ENCODE measurements at regions not wholly inside any gene's neighbourhood (a gene's known extent, or its start where the extent isn't known, plus 50 kb on each side); places are given as distances from the start of the nearest gene placed in this dataset.

- DNase-seq = no peak
- peaks cover 3% of the 10 kb centered on the region for H3K9me3 Mint-ChIP-seq
- no peak for ATAC-seq (ENCODE audit: low read depth)
- intact Hi-C loops (cut with micrococcal nuclease) = no loop called here
- no peak overlapping the region for H3K4me3 Mint-ChIP-seq
- no peaks in the 10 kb centered on the region for H3K4me1 Mint-ChIP-seq
- TF ChIP-seq CTCF (IDR thresholded peaks at IDR 0.05) = no peak
- POLR2A ChIA-PET = no interaction called here
- H3K27me3 Mint-ChIP-seq = no peaks in the 10 kb centered on the region
- CTCF ChIA-PET = no interaction called here
- no peak overlapping the region for H3K27ac Mint-ChIP-seq
- no peaks in the 10 kb centered on the region for H3K36me3 Mint-ChIP-seq (ENCODE audit: low read depth)
Observed at GRCh38 chr5:117302473-117302872, 727.9 kb upstream of the SEMA6A start.

- no peaks in the 10 kb centered on the region for H3K9me3 Mint-ChIP-seq
- no peak for TF ChIP-seq CTCF (IDR thresholded peaks at IDR 0.05)
- no peak for ATAC-seq (ENCODE audit: low read depth)
- no peaks in the 10 kb centered on the region for H3K4me1 Mint-ChIP-seq
- DNase-seq = no peak
- H3K27ac Mint-ChIP-seq = no peak overlapping the region
- intact Hi-C loops (cut with micrococcal nuclease) = no loop called here
- no peak overlapping the region for H3K4me3 Mint-ChIP-seq
- ChIA-PET CTCF (no interaction called here), POLR2A (no interaction called here)
- H3K36me3 Mint-ChIP-seq (ENCODE audit: low read depth) = no peaks in the 10 kb centered on the region
- H3K27me3 Mint-ChIP-seq = no peaks in the 10 kb centered on the region
Observed at GRCh38 chr5:117299936-117300328, 725.3 kb upstream of the SEMA6A start.

GRCh38 chr5:117299224-117299935 lies 724.8 kb upstream of the SEMA6A start:
- no peaks in the 10 kb centered on the region for H3K36me3 Mint-ChIP-seq (ENCODE audit: low read depth)
- H3K27me3 Mint-ChIP-seq = no peaks in the 10 kb centered on the region
- H3K4me3 Mint-ChIP-seq = no peak overlapping the region
- no peak for DNase-seq
- intact Hi-C loops (cut with micrococcal nuclease) = no loop called here
- CTCF ChIA-PET = no interaction called here
- H3K9me3 Mint-ChIP-seq = peaks cover 2% of the 10 kb centered on the region
- POLR2A ChIA-PET = no interaction called here
- no peak for TF ChIP-seq CTCF (IDR thresholded peaks at IDR 0.05)
- ATAC-seq (ENCODE audit: low read depth) = no peak
- H3K27ac Mint-ChIP-seq = no peak overlapping the region
- H3K4me1 Mint-ChIP-seq = no peaks in the 10 kb centered on the region

GRCh38 chr5:117296872-117297271 lies 722.2 kb upstream of the SEMA6A start:
- Mint-ChIP-seq H3K4me3 (no peak overlapping the region), H3K36me3 (ENCODE audit: low read depth) (no peaks in the 10 kb centered on the region), H3K4me1 (no peaks in the 10 kb centered on the region), H3K9me3 (peaks cover 2% of the 10 kb centered on the region), H3K27me3 (no peaks in the 10 kb centered on the region), H3K27ac (no peak overlapping the region)
- ChIA-PET CTCF (no interaction called here), POLR2A (no interaction called here)
- DNase-seq (no peak), ATAC-seq (ENCODE audit: low read depth) (no peak)
- intact Hi-C loops (cut with micrococcal nuclease) = no loop called here
- TF ChIP-seq CTCF (IDR thresholded peaks at IDR 0.05) = no peak

GRCh38 chr5:117295941-117296340 lies 721.3 kb upstream of the SEMA6A start:
- Mint-ChIP-seq H3K27me3 (no peaks in the 10 kb centered on the region), H3K4me1 (no peaks in the 10 kb centered on the region), H3K36me3 (ENCODE audit: low read depth) (no peaks in the 10 kb centered on the region), H3K4me3 (no peak overlapping the region), H3K9me3 (peaks cover 2% of the 10 kb centered on the region), H3K27ac (no peak overlapping the region)
- intact Hi-C loops (cut with micrococcal nuclease) = no loop called here
- DNase-seq (no peak), ATAC-seq (ENCODE audit: low read depth) (no peak)
- CTCF ChIA-PET = no interaction called here
- no peak for TF ChIP-seq CTCF (IDR thresholded peaks at IDR 0.05)
- POLR2A ChIA-PET = no interaction called here

All from activated B cell treated with CpG ODN at 0.5 μM for 24 hours (primary cell).